IMR-90 (cell line): ENCODE measurements at regions not wholly inside any gene's neighbourhood (a gene's known extent, or its start where the extent isn't known, plus 50 kb on each side); places are given as distances from the start of the nearest gene placed in this dataset.

Experiments used
- ATAC-seq: fragments of 200-7000 bp; cut with Tn5 transposase; 2 replicates; pipeline ENCODE4 v1.9.1; 2020; ENCODE audit warnings: low read depth, mild to moderate bottlenecking, moderate library complexity
- BruUV-seq: library from RNA; stranded (reverse); fragments of 400-500 nt; replicated peaks from 2 replicates; lab custom pipeline; 2021; lab: Mats Ljungman, UMichigan
- CTCF ChIA-PET: fragments of 300-600 bp; formaldehyde crosslinking; extraction: SDS; loops from one replicate; lab custom pipeline; 2021; ENCODE audit warnings: antibody characterized with exemption; lab: Yijun Ruan, JAX
- POLR2A ChIA-PET: fragments of 300-600 bp; sonication (Branson Sonifier 250); formaldehyde crosslinking; loops from one replicate; lab custom pipeline; 2022; ENCODE audit warnings: antibody characterized with exemption; ENCODE audit not compliant: unreplicated experiment; lab: Charles Lee
- DNase-seq: peaks from one replicate; pipeline ENCODE4 v3.0.0; 2013
- H2AFZ ChIP-seq: replicated peaks from 2 replicates; pipeline ENCODE3; 2013; ENCODE audit warnings: low read length, mild to moderate bottlenecking; ENCODE audit not compliant: poor library complexity
- H2AK5ac ChIP-seq: 2 replicates; pipeline ENCODE4 v1.6.1; 2013; ENCODE audit warnings: low read depth, low read length, inconsistent platforms
- H2AK9ac ChIP-seq: replicated peaks from 2 replicates; pipeline ENCODE3; 2013; ENCODE audit warnings: mild to moderate bottlenecking, low read depth, low read length, moderate library complexity; ENCODE audit not compliant: poor library complexity
- H2BK120ac ChIP-seq: 2 replicates; pipeline ENCODE4 v1.6.1; 2013; ENCODE audit warnings: low read depth, low read length, inconsistent platforms
- H2BK15ac ChIP-seq: 3 replicates; pipeline ENCODE4 v1.6.1; 2013; ENCODE audit warnings: low read depth, low read length, inconsistent platforms
- H2BK20ac ChIP-seq: 2 replicates; pipeline ENCODE4 v1.6.1; 2013; ENCODE audit warnings: low read depth, mild to moderate bottlenecking, inconsistent platforms, low read length, moderate library complexity
- H2BK5ac ChIP-seq: 2 replicates; pipeline ENCODE4 v1.6.1; 2013; ENCODE audit warnings: mild to moderate bottlenecking, low read depth, low read length, inconsistent platforms; ENCODE audit not compliant: poor library complexity, severe bottlenecking
- H3K14ac ChIP-seq: replicated peaks from 2 replicates; pipeline ENCODE4 v1.6.1; 2013; ENCODE audit warnings: low read depth, low read length, inconsistent platforms
- H3K18ac ChIP-seq: 2 replicates; pipeline ENCODE4 v1.6.1; 2013; ENCODE audit warnings: low read depth, low read length, control low read depth
- H3K23ac ChIP-seq: 2 replicates; pipeline ENCODE4 v1.6.1; 2013; ENCODE audit warnings: low read depth, low read length, inconsistent platforms
- H3K27ac ChIP-seq: 2 replicates; pipeline ENCODE4 v1.5.1; 2013; ENCODE audit warnings: mild to moderate bottlenecking, control low read depth, low read length; ENCODE audit not compliant: insufficient read depth
- H3K27me3 ChIP-seq: 2 replicates; pipeline ENCODE4 v1.6.1; 2013; ENCODE audit warnings: low read length; ENCODE audit not compliant: control insufficient read depth, insufficient read depth
- H3K36me3 ChIP-seq: 2 replicates; pipeline ENCODE4 v1.6.1; 2013; ENCODE audit warnings: low read length, mixed read lengths; ENCODE audit not compliant: control insufficient read depth, insufficient read depth
- H3K4ac ChIP-seq: 2 replicates; pipeline ENCODE4 v1.6.1; 2013; ENCODE audit warnings: low read depth, low read length, inconsistent platforms
- H3K4me1 ChIP-seq: 2 replicates; pipeline ENCODE4 v1.6.1; 2013; ENCODE audit warnings: low read length, mixed read lengths; ENCODE audit not compliant: control insufficient read depth, insufficient read depth
- H3K4me2 ChIP-seq: 2 replicates; pipeline ENCODE4 v1.6.1; 2013; ENCODE audit warnings: low read depth, mild to moderate bottlenecking, control low read depth, low read length, moderate library complexity
- H3K4me3 ChIP-seq: 2 replicates; pipeline ENCODE4 v1.5.1; 2013; ENCODE audit warnings: low read depth, mild to moderate bottlenecking, control low read depth, low read length, moderate library complexity; ENCODE audit not compliant: insufficient read depth
- H3K56ac ChIP-seq: 2 replicates; pipeline ENCODE4 v1.6.1; 2013; ENCODE audit warnings: low read length, inconsistent platforms; ENCODE audit not compliant: insufficient read depth; ENCODE audit errors: extremely low read depth
- H3K79me1 ChIP-seq, 2 experiments: 2 replicates each; pipeline ENCODE4 v1.6.1; 2013; ENCODE audit warnings: low read length in 2 of 2, inconsistent platforms in 1 of 2, low read depth in 1 of 2
- H3K9ac ChIP-seq: 2 replicates; pipeline ENCODE4 v1.6.1; 2013; ENCODE audit warnings: low read depth, low read length, control low read depth
- H3K9me1 ChIP-seq: 2 replicates; pipeline ENCODE4 v1.6.1; 2013; ENCODE audit warnings: low read length, inconsistent platforms; ENCODE audit not compliant: insufficient read depth
- H3K9me3 ChIP-seq: 2 replicates; pipeline ENCODE4 v1.6.1; 2013; ENCODE audit warnings: low read length; ENCODE audit not compliant: control insufficient read depth, insufficient read depth
- H4K20me1 ChIP-seq: 2 replicates; pipeline ENCODE4 v1.6.1; 2013; ENCODE audit warnings: low read length, inconsistent platforms; ENCODE audit not compliant: insufficient read depth
- H4K5ac ChIP-seq: 2 replicates; pipeline ENCODE4 v1.6.1; 2013; ENCODE audit warnings: mild to moderate bottlenecking, low read depth, low read length, control low read depth
- H4K8ac ChIP-seq, 2 experiments: 2 replicates each; pipeline ENCODE4 v1.6.1; 2013; ENCODE audit warnings: low read depth in 2 of 2, low read length in 2 of 2, control low read depth in 1 of 2, inconsistent platforms in 1 of 2
- H4K91ac ChIP-seq: 2 replicates; pipeline ENCODE4 v1.6.1; 2013; ENCODE audit warnings: low read depth, low read length, inconsistent platforms; ENCODE audit not compliant: insufficient read depth
- BHLHE40 ChIP-seq: fragments of 150-350 bp; IDR thresholded peaks from 2 replicates; pipeline ENCODE4 v1.6.1; 2016; ENCODE audit warnings: mild to moderate bottlenecking, low read depth, low read length
- CEBPB ChIP-seq: IDR thresholded peaks from 2 replicates; pipeline ENCODE4 v1.6.1; 2012; ENCODE audit warnings: low read depth, low read length, improper control_type of control experiment
- CHD1 ChIP-seq: IDR thresholded peaks from 2 replicates; pipeline ENCODE4 v1.6.1; 2012; ENCODE audit warnings: low read depth, low read length, improper control_type of control experiment
- FOS ChIP-seq: fragments of 150-350 bp; IDR thresholded peaks from 2 replicates; pipeline ENCODE4 v1.6.1; 2016; ENCODE audit warnings: low read depth, low read length
- MAFK ChIP-seq: IDR thresholded peaks from 2 replicates; pipeline ENCODE4 v1.6.1; 2012; ENCODE audit warnings: low read depth, low read length, improper control_type of control experiment
- MAZ ChIP-seq: IDR thresholded peaks from 2 replicates; pipeline ENCODE4 v1.6.1; 2012; ENCODE audit warnings: low read depth, mild to moderate bottlenecking, low read length, improper control_type of control experiment, moderate library complexity, borderline replicate concordance
- MXI1 ChIP-seq: IDR thresholded peaks from 2 replicates; pipeline ENCODE4 v1.6.1; 2012; ENCODE audit warnings: low read depth, mild to moderate bottlenecking, low read length, moderate library complexity, borderline replicate concordance
- NFE2L2 ChIP-seq: fragments of 150-350 bp; IDR thresholded peaks from 2 replicates; pipeline ENCODE4 v1.6.1; 2016; ENCODE audit warnings: low read depth, mild to moderate bottlenecking, low read length
- POLR2A ChIP-seq: IDR thresholded peaks from 2 replicates; pipeline ENCODE4 v1.6.1; 2012; ENCODE audit warnings: mild to moderate bottlenecking, low read depth, low read length
- RAD21 ChIP-seq: IDR thresholded peaks from 2 replicates; pipeline ENCODE4 v1.6.1; 2012; ENCODE audit warnings: low read length, improper control_type of control experiment
- RCOR1 ChIP-seq: IDR thresholded peaks from 2 replicates; pipeline ENCODE4 v1.6.1; 2012; ENCODE audit warnings: mild to moderate bottlenecking, low read length, improper control_type of control experiment; ENCODE audit not compliant: insufficient replicate concordance
- RFX5 ChIP-seq: IDR thresholded peaks from 2 replicates; pipeline ENCODE4 v1.8.0; 2012; ENCODE audit warnings: low read depth, mild to moderate bottlenecking, low read length, moderate library complexity
- USF2 ChIP-seq: fragments of 150-350 bp; IDR thresholded peaks from 2 replicates; pipeline ENCODE4 v1.6.1; 2017; ENCODE audit warnings: mild to moderate bottlenecking, antibody characterized with exemption, low read length, low read depth
- WGBS, 2 experiments: methylation state at CpG; one replicate each; pipeline versions ENCODE4 v1.1.5 to v1.1.7; 2013; ENCODE audit warnings: missing lambda C conversion rate in 2 of 2; ENCODE audit not compliant: insufficient read length in 1 of 2; ENCODE audit errors: extremely low coverage in 2 of 2; 5-methylcytosine and 5-hydroxymethylcytosine counted together
- dilution Hi-C: fragments of 300-500 bp; cut with HindIII; formaldehyde crosslinking; loops from one replicate; pipeline ENCODE4 v1.14.3; 2018; ENCODE audit warnings: low sequenced_read_pairs; ENCODE audit not compliant: unreplicated experiment
- in situ Hi-C: fragments of 300-500 bp; cut with MboI; formaldehyde crosslinking; loops from 3 replicates; pipeline ENCODE4 v1.14.3; 2019; ENCODE audit warnings: low sequenced_read_pairs, inconsistent platforms, mixed read lengths
- intact Hi-C: fragments of 100-400 bp; cut with micrococcal nuclease; formaldehyde crosslinking; loops from 2 replicates; pipeline ENCODE4 v1.10.0; 2022
- TF ChIP-seq, protein P1 (sequence below): fragments of 150-350 bp; IDR thresholded peaks from 2 replicates; pipeline ENCODE4 v1.6.1; 2016; ENCODE audit warnings: low read depth, mild to moderate bottlenecking, low read length, moderate library complexity, borderline replicate concordance
- TF ChIP-seq, protein P2 (sequence below): conservative IDR thresholded peaks from 2 replicates; pipeline ENCODE4 v1.5.1; 2012; ENCODE audit warnings: mild to moderate bottlenecking, low read depth, low read length, improper control_type of control experiment

GRCh38 chr1:209427811-209428210, 155.7 kb upstream of the CAMK1G start:
- H4K91ac ChIP-seq, result no peak overlapping the region
- H2AK9ac ChIP-seq, result no peak overlapping the region
- H3K4ac ChIP-seq, result no peak overlapping the region
- no peaks in the 10 kb centered on the region for H3K79me1 ChIP-seq
- peaks cover 5% of the 10 kb centered on the region for H3K27me3 ChIP-seq
- intact Hi-C loops, result no loop called here
- H3K36me3 ChIP-seq, result no peaks in the 10 kb centered on the region
- no peak overlapping the region for H3K18ac ChIP-seq
- H4K8ac ChIP-seq, result no peak overlapping the region
- no peak overlapping the region for H3K4me2 ChIP-seq
- H3K9me1 ChIP-seq, result no peaks in the 10 kb centered on the region
- H2AFZ ChIP-seq, result no peak overlapping the region
- no peak overlapping the region for H3K56ac ChIP-seq
- POLR2A ChIA-PET, result no interaction called here
- H4K20me1 ChIP-seq, result no peaks in the 10 kb centered on the region
- dilution Hi-C loops, result no loop called here
- WGBS, 2 experiments, result no CpG with 5 or more reads among the region's 9 CpGs
- BruUV-seq, result no TSS peak
- H3K23ac ChIP-seq, result no peak overlapping the region
- no peak for TF ChIP-seq FOS
- no peak for TF ChIP-seq BHLHE40
- TF ChIP-seq, protein P1, sequence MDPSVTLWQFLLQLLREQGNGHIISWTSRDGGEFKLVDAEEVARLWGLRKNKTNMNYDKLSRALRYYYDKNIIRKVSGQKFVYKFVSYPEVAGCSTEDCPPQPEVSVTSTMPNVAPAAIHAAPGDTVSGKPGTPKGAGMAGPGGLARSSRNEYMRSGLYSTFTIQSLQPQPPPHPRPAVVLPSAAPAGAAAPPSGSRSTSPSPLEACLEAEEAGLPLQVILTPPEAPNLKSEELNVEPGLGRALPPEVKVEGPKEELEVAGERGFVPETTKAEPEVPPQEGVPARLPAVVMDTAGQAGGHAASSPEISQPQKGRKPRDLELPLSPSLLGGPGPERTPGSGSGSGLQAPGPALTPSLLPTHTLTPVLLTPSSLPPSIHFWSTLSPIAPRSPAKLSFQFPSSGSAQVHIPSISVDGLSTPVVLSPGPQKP, result no peak
- no peak for TF ChIP-seq RCOR1
- no peak for TF ChIP-seq MAFK
- TF ChIP-seq USF2, result no peak
- TF ChIP-seq POLR2A, result no peak
- no peak for TF ChIP-seq CEBPB
- no peak for TF ChIP-seq MAZ
- TF ChIP-seq, protein P2, sequence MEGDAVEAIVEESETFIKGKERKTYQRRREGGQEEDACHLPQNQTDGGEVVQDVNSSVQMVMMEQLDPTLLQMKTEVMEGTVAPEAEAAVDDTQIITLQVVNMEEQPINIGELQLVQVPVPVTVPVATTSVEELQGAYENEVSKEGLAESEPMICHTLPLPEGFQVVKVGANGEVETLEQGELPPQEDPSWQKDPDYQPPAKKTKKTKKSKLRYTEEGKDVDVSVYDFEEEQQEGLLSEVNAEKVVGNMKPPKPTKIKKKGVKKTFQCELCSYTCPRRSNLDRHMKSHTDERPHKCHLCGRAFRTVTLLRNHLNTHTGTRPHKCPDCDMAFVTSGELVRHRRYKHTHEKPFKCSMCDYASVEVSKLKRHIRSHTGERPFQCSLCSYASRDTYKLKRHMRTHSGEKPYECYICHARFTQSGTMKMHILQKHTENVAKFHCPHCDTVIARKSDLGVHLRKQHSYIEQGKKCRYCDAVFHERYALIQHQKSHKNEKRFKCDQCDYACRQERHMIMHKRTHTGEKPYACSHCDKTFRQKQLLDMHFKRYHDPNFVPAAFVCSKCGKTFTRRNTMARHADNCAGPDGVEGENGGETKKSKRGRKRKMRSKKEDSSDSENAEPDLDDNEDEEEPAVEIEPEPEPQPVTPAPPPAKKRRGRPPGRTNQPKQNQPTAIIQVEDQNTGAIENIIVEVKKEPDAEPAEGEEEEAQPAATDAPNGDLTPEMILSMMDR, result no peak
- TF ChIP-seq RAD21, result no peak
- no peak for TF ChIP-seq NFE2L2
- no peak for TF ChIP-seq CHD1
- TF ChIP-seq RFX5, result no peak
- no peak for TF ChIP-seq MXI1
- no peak overlapping the region for H2BK5ac ChIP-seq
- no peak overlapping the region for H2AK5ac ChIP-seq
- H3K4me1 ChIP-seq, result no peaks in the 10 kb centered on the region
- H3K9ac ChIP-seq, result no peak overlapping the region
- no peak overlapping the region for H3K4me3 ChIP-seq
- in situ Hi-C loops, result no loop called here
- CTCF ChIA-PET, result no interaction called here
- no peak overlapping the region for H3K27ac ChIP-seq
- H2BK20ac ChIP-seq, result no peak overlapping the region
- no peaks in the 10 kb centered on the region for H3K9me3 ChIP-seq
- DNase-seq (no peak), ATAC-seq (no peak)
- H3K14ac ChIP-seq, result no peak overlapping the region
- no peak overlapping the region for H2BK15ac ChIP-seq
- H2BK120ac ChIP-seq, result no peak overlapping the region
- H4K5ac ChIP-seq, result no peak overlapping the region
